Liver (tissue), 8 donors: ENCODE measurements at regions not wholly inside any gene's neighbourhood (a gene's known extent, or its start where the extent isn't known, plus 50 kb on each side); places are given as distances from the start of the nearest gene placed in this dataset.

Source experiments
- DNase-seq: peaks from one replicate; pipeline ENCODE4 v3.0.0-alpha.2; 2017; ENCODE audit warnings: low spot score
- H3K27ac ChIP-seq, 2 donors: one replicate each; pipeline ENCODE4 v1.7.0; 2013; ENCODE audit warnings: inconsistent platforms in 2 of 2, low read length in 2 of 2, control low read depth in 1 of 2, low read depth in 1 of 2, mild to moderate bottlenecking in 1 of 2
- H3K27me3 ChIP-seq, 4 donors: one replicate each; pipeline versions ENCODE4 v1.6.1 to v1.7.0; 2013; ENCODE audit warnings: low read length in 3 of 4, inconsistent platforms in 1 of 4, mild to moderate bottlenecking in 1 of 4, moderate library complexity in 1 of 4; ENCODE audit not compliant: control insufficient read depth in 4 of 4, insufficient read depth in 4 of 4
- H3K36me3 ChIP-seq, 4 donors: one replicate each; pipeline versions ENCODE4 v1.6.1 to v1.7.0; 2013; ENCODE audit warnings: low read length in 3 of 4, mild to moderate bottlenecking in 3 of 4, low read depth in 1 of 4, moderate library complexity in 1 of 4; ENCODE audit not compliant: control insufficient read depth in 4 of 4, insufficient read depth in 3 of 4
- H3K4me1 ChIP-seq, 4 donors: one replicate each; pipeline versions ENCODE4 v1.6.1 to v1.7.0; 2013; ENCODE audit warnings: low read length in 3 of 4, mild to moderate bottlenecking in 3 of 4, moderate library complexity in 1 of 4; ENCODE audit not compliant: control insufficient read depth in 4 of 4, insufficient read depth in 4 of 4
- H3K4me3 ChIP-seq, 3 donors: one replicate each; pipeline versions ENCODE4 v1.6.1 to v1.7.0; 2013; ENCODE audit warnings: low read length in 3 of 3, control low read depth in 1 of 3, low read depth in 1 of 3, mild to moderate bottlenecking in 1 of 3
- H3K9ac ChIP-seq, 2 donors: one replicate each; pipeline ENCODE4 v1.7.0; 2013; ENCODE audit warnings: low read length in 2 of 2, mild to moderate bottlenecking in 2 of 2, moderate library complexity in 2 of 2, control low read depth in 1 of 2, low read depth in 1 of 2
- H3K9me3 ChIP-seq, 4 donors: one replicate each; pipeline versions ENCODE4 v1.6.1 to v1.7.0; 2013; ENCODE audit warnings: low read length in 3 of 4; ENCODE audit not compliant: control insufficient read depth in 4 of 4
- ATF3 ChIP-seq: IDR thresholded peaks from 2 replicates; pipeline ENCODE4 v1.6.1; 2016; ENCODE audit warnings: antibody characterized with exemption
- EGR1 ChIP-seq, 2 donors: IDR thresholded peaks; 2 replicates each; pipeline ENCODE4 v1.6.1; 2016 to 2018; ENCODE audit warnings: antibody characterized with exemption in 2 of 2, low read depth in 2 of 2
- FOXA1 ChIP-seq: IDR thresholded peaks from 2 replicates; pipeline ENCODE4 v1.6.1; 2016; ENCODE audit warnings: antibody characterized with exemption
- FOXA2 ChIP-seq: IDR thresholded peaks from 2 replicates; pipeline ENCODE4 v1.6.1; 2016; ENCODE audit warnings: antibody characterized with exemption
- GABPA ChIP-seq, 2 donors: IDR thresholded peaks in 1 of 2; conservative IDR thresholded peaks in 1 of 2; 2 replicates each; pipeline ENCODE4 v1.6.1; 2016; ENCODE audit warnings: antibody characterized with exemption in 2 of 2, mild to moderate bottlenecking in 1 of 2, moderate library complexity in 1 of 2
- HNF4A ChIP-seq, 2 donors: conservative IDR thresholded peaks; 2 replicates each; pipeline ENCODE4 v1.6.1; 2016; ENCODE audit warnings: antibody characterized with exemption in 2 of 2, mild to moderate bottlenecking in 2 of 2
- HNF4G ChIP-seq: IDR thresholded peaks from 2 replicates; pipeline ENCODE4 v1.6.1; 2016; ENCODE audit warnings: antibody characterized with exemption
- JUND ChIP-seq, 2 donors: IDR thresholded peaks; 2 replicates each; pipeline ENCODE4 v1.6.1; 2016; ENCODE audit warnings: antibody characterized with exemption in 2 of 2
- MAX ChIP-seq: IDR thresholded peaks from 2 replicates; pipeline ENCODE4 v1.6.1; 2016; ENCODE audit warnings: antibody characterized with exemption
- NR2F2 ChIP-seq: IDR thresholded peaks from 2 replicates; pipeline ENCODE4 v1.6.1; 2016; ENCODE audit warnings: antibody characterized with exemption
- RAD21 ChIP-seq, 2 donors: IDR thresholded peaks; 2 replicates each; pipeline ENCODE4 v1.6.1; 2016; ENCODE audit warnings: antibody characterized with exemption in 2 of 2, mild to moderate bottlenecking in 2 of 2
- RXRA ChIP-seq, 2 donors: IDR thresholded peaks; 2 replicates each; pipeline ENCODE4 v1.6.1; 2017 to 2018; ENCODE audit warnings: antibody characterized with exemption in 2 of 2, mild to moderate bottlenecking in 1 of 2
- SP1 ChIP-seq: IDR thresholded peaks from 2 replicates; pipeline ENCODE4 v1.6.1; 2018; ENCODE audit warnings: antibody characterized with exemption, mild to moderate bottlenecking
- TAF1 ChIP-seq: conservative IDR thresholded peaks from 2 replicates; pipeline ENCODE4 v1.6.1; 2016; ENCODE audit warnings: antibody characterized with exemption, mild to moderate bottlenecking
- YY1 ChIP-seq: IDR thresholded peaks from 2 replicates; pipeline ENCODE4 v1.6.1; 2016; ENCODE audit warnings: antibody characterized with exemption, mild to moderate bottlenecking
- WGBS: extraction: QIAGEN DNeasy Blood & Tissue Kit; methylation state at CpG from one replicate; pipeline ENCODE4 v1.1.7; 2013; 5-methylcytosine and 5-hydroxymethylcytosine counted together
- TF ChIP-seq, protein P1 (sequence below): IDR thresholded peaks from 2 replicates; pipeline ENCODE4 v1.6.1; 2016; ENCODE audit warnings: antibody characterized with exemption, mild to moderate bottlenecking
- TF ChIP-seq, protein P2 (sequence below): IDR thresholded peaks from 2 replicates; pipeline ENCODE4 v1.6.1; 2016; ENCODE audit warnings: antibody characterized with exemption
- TF ChIP-seq, protein P3 (sequence below): fragments of 150-350 bp; IDR thresholded peaks from 2 replicates; pipeline ENCODE4 v1.5.1; 2017; ENCODE audit warnings: improper control_type of control experiment, low read depth, low read length; ENCODE audit not compliant: missing input control
- donor health status: healthy.
- donor health status: healthy.
- donor health status: healthy.
- donor health status: healthy.
- donor health status: healthy.

DNA sequence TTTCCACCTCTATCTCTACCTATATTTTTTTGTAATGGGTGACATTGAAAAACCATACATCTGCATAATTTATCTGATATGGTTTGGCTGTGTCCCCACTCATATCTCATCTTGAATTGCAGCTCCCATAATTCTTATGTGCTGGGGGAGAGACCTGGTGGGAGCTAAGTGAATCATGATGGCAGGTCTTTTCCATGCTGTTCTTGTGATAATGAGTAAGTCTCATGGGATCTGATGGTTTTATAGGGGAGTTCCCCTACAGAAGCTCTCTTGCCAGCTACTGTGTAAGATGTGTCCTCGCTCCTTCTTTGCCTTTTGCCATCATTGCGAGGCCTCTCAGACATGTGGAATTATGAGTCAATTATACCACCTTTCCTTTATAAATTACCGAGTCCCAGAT lies 551.0 kb upstream of the ANO5 start:
- no peak for DNase-seq
- Histone ChIP-seq H3K9ac (no peak overlapping the region), H3K27ac (no peak overlapping the region), H3K4me1 (no peaks in the 10 kb centered on the region), H3K27me3 (no peaks in the 10 kb centered on the region), H3K36me3 (no peaks in the 10 kb centered on the region), H3K4me3 (no peak overlapping the region), H3K9me3 (peaks cover 0 to 3% (median 0%) of the 10 kb centered on the region in 4 donors)
- WGBS = 87% methylated on average over 3 of the region's 3 CpGs
- TF ChIP-seq GABPA (IDR thresholded peaks at IDR 0.05 in 1 of 2, conservative IDR thresholded peaks at IDR 0.05 in 1 of 2) = no peak
- TF ChIP-seq, protein P1, sequence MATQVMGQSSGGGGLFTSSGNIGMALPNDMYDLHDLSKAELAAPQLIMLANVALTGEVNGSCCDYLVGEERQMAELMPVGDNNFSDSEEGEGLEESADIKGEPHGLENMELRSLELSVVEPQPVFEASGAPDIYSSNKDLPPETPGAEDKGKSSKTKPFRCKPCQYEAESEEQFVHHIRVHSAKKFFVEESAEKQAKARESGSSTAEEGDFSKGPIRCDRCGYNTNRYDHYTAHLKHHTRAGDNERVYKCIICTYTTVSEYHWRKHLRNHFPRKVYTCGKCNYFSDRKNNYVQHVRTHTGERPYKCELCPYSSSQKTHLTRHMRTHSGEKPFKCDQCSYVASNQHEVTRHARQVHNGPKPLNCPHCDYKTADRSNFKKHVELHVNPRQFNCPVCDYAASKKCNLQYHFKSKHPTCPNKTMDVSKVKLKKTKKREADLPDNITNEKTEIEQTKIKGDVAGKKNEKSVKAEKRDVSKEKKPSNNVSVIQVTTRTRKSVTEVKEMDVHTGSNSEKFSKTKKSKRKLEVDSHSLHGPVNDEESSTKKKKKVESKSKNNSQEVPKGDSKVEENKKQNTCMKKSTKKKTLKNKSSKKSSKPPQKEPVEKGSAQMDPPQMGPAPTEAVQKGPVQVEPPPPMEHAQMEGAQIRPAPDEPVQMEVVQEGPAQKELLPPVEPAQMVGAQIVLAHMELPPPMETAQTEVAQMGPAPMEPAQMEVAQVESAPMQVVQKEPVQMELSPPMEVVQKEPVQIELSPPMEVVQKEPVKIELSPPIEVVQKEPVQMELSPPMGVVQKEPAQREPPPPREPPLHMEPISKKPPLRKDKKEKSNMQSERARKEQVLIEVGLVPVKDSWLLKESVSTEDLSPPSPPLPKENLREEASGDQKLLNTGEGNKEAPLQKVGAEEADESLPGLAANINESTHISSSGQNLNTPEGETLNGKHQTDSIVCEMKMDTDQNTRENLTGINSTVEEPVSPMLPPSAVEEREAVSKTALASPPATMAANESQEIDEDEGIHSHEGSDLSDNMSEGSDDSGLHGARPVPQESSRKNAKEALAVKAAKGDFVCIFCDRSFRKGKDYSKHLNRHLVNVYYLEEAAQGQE = no peak
- no peak for TF ChIP-seq ATF3
- TF ChIP-seq JUND (IDR thresholded peaks at IDR 0.05) = no peak
- no peak for TF ChIP-seq TAF1
- TF ChIP-seq RXRA (IDR thresholded peaks at IDR 0.05) = no peak
- no peak for TF ChIP-seq MAX
- TF ChIP-seq, protein P2, sequence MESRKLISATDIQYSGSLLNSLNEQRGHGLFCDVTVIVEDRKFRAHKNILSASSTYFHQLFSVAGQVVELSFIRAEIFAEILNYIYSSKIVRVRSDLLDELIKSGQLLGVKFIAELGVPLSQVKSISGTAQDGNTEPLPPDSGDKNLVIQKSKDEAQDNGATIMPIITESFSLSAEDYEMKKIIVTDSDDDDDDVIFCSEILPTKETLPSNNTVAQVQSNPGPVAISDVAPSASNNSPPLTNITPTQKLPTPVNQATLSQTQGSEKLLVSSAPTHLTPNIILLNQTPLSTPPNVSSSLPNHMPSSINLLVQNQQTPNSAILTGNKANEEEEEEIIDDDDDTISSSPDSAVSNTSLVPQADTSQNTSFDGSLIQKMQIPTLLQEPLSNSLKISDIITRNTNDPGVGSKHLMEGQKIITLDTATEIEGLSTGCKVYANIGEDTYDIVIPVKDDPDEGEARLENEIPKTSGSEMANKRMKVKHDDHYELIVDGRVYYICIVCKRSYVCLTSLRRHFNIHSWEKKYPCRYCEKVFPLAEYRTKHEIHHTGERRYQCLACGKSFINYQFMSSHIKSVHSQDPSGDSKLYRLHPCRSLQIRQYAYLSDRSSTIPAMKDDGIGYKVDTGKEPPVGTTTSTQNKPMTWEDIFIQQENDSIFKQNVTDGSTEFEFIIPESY = no peak
- TF ChIP-seq YY1 = no peak
- no peak for TF ChIP-seq RAD21 (IDR thresholded peaks at IDR 0.05)
- TF ChIP-seq HNF4A (conservative IDR thresholded peaks at IDR 0.05) = no peak
- TF ChIP-seq NR2F2 = no peak
- TF ChIP-seq, protein P3, sequence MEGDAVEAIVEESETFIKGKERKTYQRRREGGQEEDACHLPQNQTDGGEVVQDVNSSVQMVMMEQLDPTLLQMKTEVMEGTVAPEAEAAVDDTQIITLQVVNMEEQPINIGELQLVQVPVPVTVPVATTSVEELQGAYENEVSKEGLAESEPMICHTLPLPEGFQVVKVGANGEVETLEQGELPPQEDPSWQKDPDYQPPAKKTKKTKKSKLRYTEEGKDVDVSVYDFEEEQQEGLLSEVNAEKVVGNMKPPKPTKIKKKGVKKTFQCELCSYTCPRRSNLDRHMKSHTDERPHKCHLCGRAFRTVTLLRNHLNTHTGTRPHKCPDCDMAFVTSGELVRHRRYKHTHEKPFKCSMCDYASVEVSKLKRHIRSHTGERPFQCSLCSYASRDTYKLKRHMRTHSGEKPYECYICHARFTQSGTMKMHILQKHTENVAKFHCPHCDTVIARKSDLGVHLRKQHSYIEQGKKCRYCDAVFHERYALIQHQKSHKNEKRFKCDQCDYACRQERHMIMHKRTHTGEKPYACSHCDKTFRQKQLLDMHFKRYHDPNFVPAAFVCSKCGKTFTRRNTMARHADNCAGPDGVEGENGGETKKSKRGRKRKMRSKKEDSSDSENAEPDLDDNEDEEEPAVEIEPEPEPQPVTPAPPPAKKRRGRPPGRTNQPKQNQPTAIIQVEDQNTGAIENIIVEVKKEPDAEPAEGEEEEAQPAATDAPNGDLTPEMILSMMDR = no peak
- TF ChIP-seq EGR1 (IDR thresholded peaks at IDR 0.05; ENCODE audit: low read depth in 2 of 2) = no peak
- TF ChIP-seq FOXA2 = no peak
- TF ChIP-seq HNF4G = no peak
- TF ChIP-seq FOXA1 = no peak
- no peak for TF ChIP-seq SP1
